DOHH2 (cell line): ENCODE measurements at regions not wholly inside any gene's neighbourhood (a gene's known extent, or its start where the extent isn't known, plus 50 kb on each side); places are given as distances from the start of the nearest gene placed in this dataset.

ENCODE experiments used
- CTCF ChIP-seq: fragments of 200-600 bp; sonication (generic); IDR thresholded peaks from one replicate; pipeline ENCODE4 v1.5.1; 2014; ENCODE audit warnings: antibody characterized with exemption, mild to moderate bottlenecking, low read depth, low read length; ENCODE audit not compliant: poor library complexity, severe bottlenecking
- EZH2phosphoT487 ChIP-seq: fragments of 200-600 bp; sonication (generic); IDR thresholded peaks from 2 replicates; pipeline ENCODE4 v1.6.1; 2017; ENCODE audit warnings: borderline replicate concordance, mild to moderate bottlenecking, antibody characterized with exemption, low read length, moderate library complexity, mixed read lengths

GRCh38 chr6:141402489-141402888 is 730.2 kb upstream of the GJE1 start:
- TF ChIP-seq CTCF (no peak), EZH2phosphoT487 (no peak)
